Endothelial cell of umbilical vein (primary cell): ENCODE measurements at regions not wholly inside any gene's neighbourhood (a gene's known extent, or its start where the extent isn't known, plus 50 kb on each side); places are given as distances from the start of the nearest gene placed in this dataset.

Source experiments
- EZH2 ChIP-seq: IDR thresholded peaks from 2 replicates; pipeline ENCODE4 v1.6.1; 2012; ENCODE audit warnings: borderline replicate concordance, low read depth, mild to moderate bottlenecking, moderate library complexity, low read length, inconsistent platforms; ENCODE audit not compliant: severe bottlenecking
- FOS ChIP-seq: IDR thresholded peaks from 2 replicates; pipeline ENCODE4 v1.6.1; 2011; ENCODE audit warnings: mild to moderate bottlenecking, low read length, moderate library complexity, borderline replicate concordance; ENCODE audit not compliant: insufficient read depth
- GATA2 ChIP-seq: IDR thresholded peaks from 2 replicates; pipeline ENCODE4 v1.7.0; 2011; ENCODE audit warnings: low read depth, mild to moderate bottlenecking, moderate library complexity, mixed read lengths, low read length; ENCODE audit not compliant: insufficient read length, insufficient read depth
- JUN ChIP-seq: IDR thresholded peaks from 2 replicates; pipeline ENCODE4 v1.6.1; 2011; ENCODE audit warnings: borderline replicate concordance, low read depth; ENCODE audit not compliant: insufficient read length, insufficient read depth
- MYC ChIP-seq: IDR thresholded peaks from one replicate; pipeline ENCODE4 v1.6.1; 2011; ENCODE audit warnings: mild to moderate bottlenecking, low read depth, low read length
- POLR2A ChIP-seq: IDR thresholded peaks from 2 replicates; pipeline ENCODE4 v1.6.1; 2012; ENCODE audit warnings: low read depth, mild to moderate bottlenecking, control low read depth, low read length
- POLR2AphosphoS5 ChIP-seq: IDR thresholded peaks from 2 replicates; pipeline ENCODE4 v1.6.1; 2012; ENCODE audit warnings: low read depth, mild to moderate bottlenecking, control low read depth, low read length, moderate library complexity; ENCODE audit not compliant: insufficient read depth
- TF ChIP-seq, protein P1 (sequence below), 2 donors: IDR thresholded peaks; 1 replicate in 1 of 2; 2 replicates in 1 of 2; pipeline ENCODE4 v1.5.1; 2011; ENCODE audit warnings: low read length in 2 of 2, mild to moderate bottlenecking in 2 of 2, moderate library complexity in 2 of 2, control low read depth in 1 of 2, inconsistent platforms in 1 of 2, low read depth in 1 of 2; ENCODE audit not compliant: insufficient read depth in 1 of 2; ENCODE audit errors: extremely low read depth in 1 of 2
- TF ChIP-seq, protein P2 (sequence below): IDR thresholded peaks from 2 replicates; pipeline ENCODE4 v1.6.1; 2011; ENCODE audit not compliant: insufficient read depth, insufficient read length

DNA sequence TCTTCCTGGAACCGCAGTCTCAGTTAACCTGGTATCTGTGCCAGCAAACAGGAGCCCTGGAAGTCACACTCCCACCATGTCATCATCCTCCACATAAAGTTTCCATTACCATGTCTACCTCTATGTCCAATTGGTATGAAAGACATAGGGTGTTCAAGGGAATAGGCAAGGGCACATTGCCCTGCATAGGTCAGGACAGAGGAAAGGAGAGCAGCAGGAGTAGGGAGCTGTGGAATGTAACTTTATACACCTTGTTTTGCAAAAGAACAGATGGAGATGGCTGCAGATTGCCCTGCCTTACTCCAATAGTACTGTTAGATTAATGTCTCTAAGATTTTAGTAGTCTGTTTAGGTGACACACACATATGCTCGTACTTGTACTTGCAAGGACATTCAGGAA, 1056.4 kb downstream of the NTRK3 start:
- TF ChIP-seq POLR2A = no peak
- no peak for TF ChIP-seq POLR2AphosphoS5
- TF ChIP-seq, protein P1, sequence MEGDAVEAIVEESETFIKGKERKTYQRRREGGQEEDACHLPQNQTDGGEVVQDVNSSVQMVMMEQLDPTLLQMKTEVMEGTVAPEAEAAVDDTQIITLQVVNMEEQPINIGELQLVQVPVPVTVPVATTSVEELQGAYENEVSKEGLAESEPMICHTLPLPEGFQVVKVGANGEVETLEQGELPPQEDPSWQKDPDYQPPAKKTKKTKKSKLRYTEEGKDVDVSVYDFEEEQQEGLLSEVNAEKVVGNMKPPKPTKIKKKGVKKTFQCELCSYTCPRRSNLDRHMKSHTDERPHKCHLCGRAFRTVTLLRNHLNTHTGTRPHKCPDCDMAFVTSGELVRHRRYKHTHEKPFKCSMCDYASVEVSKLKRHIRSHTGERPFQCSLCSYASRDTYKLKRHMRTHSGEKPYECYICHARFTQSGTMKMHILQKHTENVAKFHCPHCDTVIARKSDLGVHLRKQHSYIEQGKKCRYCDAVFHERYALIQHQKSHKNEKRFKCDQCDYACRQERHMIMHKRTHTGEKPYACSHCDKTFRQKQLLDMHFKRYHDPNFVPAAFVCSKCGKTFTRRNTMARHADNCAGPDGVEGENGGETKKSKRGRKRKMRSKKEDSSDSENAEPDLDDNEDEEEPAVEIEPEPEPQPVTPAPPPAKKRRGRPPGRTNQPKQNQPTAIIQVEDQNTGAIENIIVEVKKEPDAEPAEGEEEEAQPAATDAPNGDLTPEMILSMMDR (IDR thresholded peaks at IDR 0.05; ENCODE audit: extremely low read depth in 1 of 2, insufficient read depth in 1 of 2, low read depth in 1 of 2, low read length in 2 of 2) = no peak
- TF ChIP-seq EZH2 = no peak
- no peak for TF ChIP-seq FOS
- TF ChIP-seq JUN = no peak
- TF ChIP-seq, protein P2, sequence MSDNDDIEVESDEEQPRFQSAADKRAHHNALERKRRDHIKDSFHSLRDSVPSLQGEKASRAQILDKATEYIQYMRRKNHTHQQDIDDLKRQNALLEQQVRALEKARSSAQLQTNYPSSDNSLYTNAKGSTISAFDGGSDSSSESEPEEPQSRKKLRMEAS = no peak
- TF ChIP-seq MYC = no peak
- TF ChIP-seq GATA2 = no peak
